ENCODE measurements at regions not wholly inside any gene's neighbourhood (a gene's known extent, or its start where the extent isn't known, plus 50 kb on each side); places are given as distances from the start of the nearest gene placed in this dataset.

DNA sequence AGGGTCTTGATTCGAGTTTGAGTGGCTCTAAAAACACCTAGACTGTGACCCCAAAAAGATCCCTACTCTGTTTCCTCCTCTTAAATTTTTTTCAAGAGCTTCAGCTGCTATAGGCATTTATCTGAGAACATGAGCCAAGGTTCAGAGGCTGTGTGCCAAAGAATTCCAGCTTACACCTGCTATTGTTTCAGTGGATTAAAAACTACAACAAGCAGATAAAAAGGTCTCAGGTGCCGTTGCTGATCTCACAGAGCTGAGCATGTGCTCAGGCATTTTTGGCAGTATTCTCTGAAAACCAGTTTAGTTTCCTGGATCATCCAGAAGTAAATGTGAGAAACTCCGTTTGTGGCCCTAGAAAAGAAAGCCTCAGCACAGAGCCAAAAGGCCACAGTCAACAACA is 349.2 kb downstream of the DEPDC1B start:
- in situ Hi-C loops (cut with MboI): no loop called here
- H3K27me3 ChIP-seq (replicated peaks in 1 of 2; ENCODE audit: control insufficient read depth in 2 of 2, insufficient read depth in 2 of 2, low read length in 1 of 2): no peaks in the 10 kb centered on the region
- no peak for TF ChIP-seq STAT1 (conservative IDR thresholded peaks at IDR 0.05)
- no peak for TF ChIP-seq TCF12 (IDR thresholded peaks at IDR 0.05; ENCODE audit: low read depth, low read length)
- TF ChIP-seq NFIC (IDR thresholded peaks at IDR 0.05; ENCODE audit: low read depth, low read length): no peak
- no peak for TF ChIP-seq RFX5 (IDR thresholded peaks at IDR 0.05; ENCODE audit: low read depth, low read length)
- TF ChIP-seq SPI1 (IDR thresholded peaks at IDR 0.05; ENCODE audit: borderline replicate concordance, insufficient read depth, low read depth, low read length): no peak
- no peak for TF ChIP-seq FOS (IDR thresholded peaks at IDR 0.05; ENCODE audit: borderline replicate concordance, extremely low read depth, insufficient read length)
- TF ChIP-seq, protein P1, sequence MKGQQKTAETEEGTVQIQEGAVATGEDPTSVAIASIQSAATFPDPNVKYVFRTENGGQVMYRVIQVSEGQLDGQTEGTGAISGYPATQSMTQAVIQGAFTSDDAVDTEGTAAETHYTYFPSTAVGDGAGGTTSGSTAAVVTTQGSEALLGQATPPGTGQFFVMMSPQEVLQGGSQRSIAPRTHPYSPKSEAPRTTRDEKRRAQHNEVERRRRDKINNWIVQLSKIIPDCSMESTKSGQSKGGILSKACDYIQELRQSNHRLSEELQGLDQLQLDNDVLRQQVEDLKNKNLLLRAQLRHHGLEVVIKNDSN (IDR thresholded peaks at IDR 0.05; ENCODE audit: borderline replicate concordance, extremely low read length, insufficient read depth, low read depth, low read length): no peak
- no peak for TF ChIP-seq CBFB (IDR thresholded peaks at IDR 0.05; ENCODE audit: low read depth)
- no peak for TF ChIP-seq FOXK2 (IDR thresholded peaks at IDR 0.05)
- no peak for TF ChIP-seq PAX5 (IDR thresholded peaks at IDR 0.05; ENCODE audit: borderline replicate concordance, low read depth, low read length)
- TF ChIP-seq YY1 (IDR thresholded peaks at IDR 0.05; ENCODE audit: low read depth, low read length): no peak
- TF ChIP-seq CEBPZ (IDR thresholded peaks at IDR 0.05; ENCODE audit: low read depth, low read length): no peak
- WGBS (ENCODE audit: insufficient coverage, insufficient replicate concordance, low lambda C conversion rate, missing lambda C conversion rate): 61% methylated on average over 3 of the region's 3 CpGs
- RAD21 ChIA-PET (ENCODE audit: unreplicated experiment): no interaction called here
- no peaks in the 10 kb centered on the region for H3K9me3 ChIP-seq (replicated peaks; ENCODE audit: control insufficient read depth, insufficient read depth, low read length)
- CTCF ChIA-PET: no interaction called here
- no peaks in the 10 kb centered on the region for H3K36me3 ChIP-seq (ENCODE audit: control insufficient read depth in 2 of 2, insufficient read depth in 2 of 2, low read length in 1 of 2)
- FAIRE-seq (no peak), ATAC-seq (no peak), DNase-seq (ENCODE audit: low read depth, low spot score) (no peak)
- H3K79me2 ChIP-seq (ENCODE audit: control insufficient read depth, insufficient read depth, low read length): no peaks in the 10 kb centered on the region
- SMC1A ChIA-PET (ENCODE audit: uncharacterized antibody, unreplicated experiment): no interaction called here
- no peak overlapping the region for H3K27ac ChIP-seq (ENCODE audit: control insufficient read depth, insufficient read depth)
- H2AFZ ChIP-seq (ENCODE audit: control insufficient read depth, low read depth, low read length): no peak overlapping the region
- H3K4me3 ChIP-seq: no peak overlapping the region
- BruUV-seq (replicated peaks): no TSS peak
- H4K20me1 ChIP-seq (ENCODE audit: control insufficient read depth, insufficient read depth): no peaks in the 10 kb centered on the region
- H3K4me1 ChIP-seq (ENCODE audit: control insufficient read depth, insufficient read depth, low read length): no peaks in the 10 kb centered on the region
- POLR2A ChIA-PET: no interaction called here
- H3K9ac ChIP-seq (ENCODE audit: control insufficient read depth, insufficient read depth, low read length): no peak overlapping the region
- intact Hi-C loops (cut with micrococcal nuclease; ENCODE audit: unreplicated experiment): no loop called here
- H3K4me2 ChIP-seq (ENCODE audit: control insufficient read depth, insufficient read depth): no peak overlapping the region
